ENCODE measurements at regions not wholly inside any gene's neighbourhood (a gene's known extent, or its start where the extent isn't known, plus 50 kb on each side); places are given as distances from the start of the nearest gene placed in this dataset.

- Histone ChIP-seq H3K36me3 (ENCODE audit: control insufficient read depth in 4 of 4, insufficient read depth in 4 of 4, low read length in 4 of 4) (no peaks in the 10 kb centered on the region), H3K4me1 (ENCODE audit: control insufficient read depth in 5 of 5, insufficient read depth in 5 of 5, low read length in 5 of 5) (no peaks in the 10 kb centered on the region), H3K9me3 (ENCODE audit: control insufficient read depth in 4 of 4, insufficient read depth in 3 of 4, low read length in 3 of 4) (no peaks in the 10 kb centered on the region), H3K9ac (ENCODE audit: insufficient read depth in 1 of 2, low read length in 2 of 2) (no peak overlapping the region), H3K27me3 (ENCODE audit: control insufficient read depth in 3 of 3, insufficient read depth in 3 of 3, low read length in 2 of 3) (no peaks in the 10 kb centered on the region), H3K4me3 (no peak overlapping the region), H3K27ac (ENCODE audit: low read depth in 1 of 2, low read length in 1 of 2) (no peak overlapping the region)
- TF ChIP-seq CTCF (IDR thresholded peaks at IDR 0.05; ENCODE audit: control extremely low read depth, extremely low read depth) = no peak
- WGBS, 2 donors = 63 to 67% methylated on average over 2 of the region's 2 CpGs
- ATAC-seq (ENCODE audit: insufficient read depth, low FRiP score) (no peak), DNase-seq (no peak)
Measured at GRCh38 chr4:170657761-170658160, 568.0 kb upstream of the AADAT start.

GRCh38 chr4:170656506-170656905 is 566.8 kb upstream of the AADAT start:
- H3K36me3 ChIP-seq (ENCODE audit: control insufficient read depth in 4 of 4, insufficient read depth in 4 of 4, low read length in 4 of 4) = no peaks in the 10 kb centered on the region
- H3K27ac ChIP-seq (ENCODE audit: low read depth in 1 of 2, low read length in 1 of 2) = no peak overlapping the region
- H3K4me3 ChIP-seq = no peak overlapping the region
- no peak for TF ChIP-seq CTCF (IDR thresholded peaks at IDR 0.05; ENCODE audit: control extremely low read depth, extremely low read depth)
- H3K27me3 ChIP-seq (ENCODE audit: control insufficient read depth in 3 of 3, insufficient read depth in 3 of 3, low read length in 2 of 3) = no peaks in the 10 kb centered on the region
- no peak for ATAC-seq (ENCODE audit: insufficient read depth, low FRiP score)
- DNase-seq = no peak
- H3K9me3 ChIP-seq (ENCODE audit: control insufficient read depth in 4 of 4, insufficient read depth in 3 of 4, low read length in 3 of 4) = no peaks in the 10 kb centered on the region
- no peaks in the 10 kb centered on the region for H3K4me1 ChIP-seq (ENCODE audit: control insufficient read depth in 5 of 5, insufficient read depth in 5 of 5, low read length in 5 of 5)
- H3K9ac ChIP-seq (ENCODE audit: insufficient read depth in 1 of 2, low read length in 2 of 2) = no peak overlapping the region
- WGBS, 2 donors = 55 to 68% methylated on average over 2 of the region's 2 CpGs

GRCh38 chr4:170652571-170652970 is 562.8 kb upstream of the AADAT start:
- Histone ChIP-seq H3K36me3 (ENCODE audit: control insufficient read depth in 4 of 4, insufficient read depth in 4 of 4, low read length in 4 of 4) (no peaks in the 10 kb centered on the region), H3K9ac (ENCODE audit: insufficient read depth in 1 of 2, low read length in 2 of 2) (no peak overlapping the region), H3K9me3 (ENCODE audit: control insufficient read depth in 4 of 4, insufficient read depth in 3 of 4, low read length in 3 of 4) (peaks cover 0 to 3% (median 0%) of the 10 kb centered on the region in 4 donors), H3K4me3 (no peak overlapping the region), H3K27ac (ENCODE audit: low read depth in 1 of 2, low read length in 1 of 2) (no peak overlapping the region), H3K4me1 (ENCODE audit: control insufficient read depth in 5 of 5, insufficient read depth in 5 of 5, low read length in 5 of 5) (no peaks in the 10 kb centered on the region), H3K27me3 (ENCODE audit: control insufficient read depth in 3 of 3, insufficient read depth in 3 of 3, low read length in 2 of 3) (no peaks in the 10 kb centered on the region)
- DNase-seq (no peak), ATAC-seq (ENCODE audit: insufficient read depth, low FRiP score) (no peak)
- no peak for TF ChIP-seq CTCF (IDR thresholded peaks at IDR 0.05; ENCODE audit: control extremely low read depth, extremely low read depth)

- ATAC-seq (ENCODE audit: insufficient read depth, low FRiP score) (no peak), DNase-seq (no peak)
- no peaks in the 10 kb centered on the region for H3K4me1 ChIP-seq (ENCODE audit: control insufficient read depth in 5 of 5, insufficient read depth in 5 of 5, low read length in 5 of 5)
- TF ChIP-seq CTCF (IDR thresholded peaks at IDR 0.05; ENCODE audit: control extremely low read depth, extremely low read depth) = no peak
- 75 to 78% methylated on average over 1 of the region's 1 CpG for WGBS, 2 donors
- no peak overlapping the region for H3K4me3 ChIP-seq
- H3K27ac ChIP-seq (ENCODE audit: low read depth in 1 of 2, low read length in 1 of 2) = no peak overlapping the region
- no peaks in the 10 kb centered on the region for H3K36me3 ChIP-seq (ENCODE audit: control insufficient read depth in 4 of 4, insufficient read depth in 4 of 4, low read length in 4 of 4)
- H3K9ac ChIP-seq (ENCODE audit: insufficient read depth in 1 of 2, low read length in 2 of 2) = no peak overlapping the region
- H3K27me3 ChIP-seq (ENCODE audit: control insufficient read depth in 3 of 3, insufficient read depth in 3 of 3, low read length in 2 of 3) = no peaks in the 10 kb centered on the region
- peaks cover 0 to 3% (median 0%) of the 10 kb centered on the region in 4 donors for H3K9me3 ChIP-seq (ENCODE audit: control insufficient read depth in 4 of 4, insufficient read depth in 3 of 4, low read length in 3 of 4)
Measured at GRCh38 chr4:170651786-170652185, 562.0 kb upstream of the AADAT start.
